Cardiac muscle cell (in vitro differentiated cells and primary cell): ENCODE measurements at regions not wholly inside any gene's neighbourhood (a gene's known extent, or its start where the extent isn't known, plus 50 kb on each side); places are given as distances from the start of the nearest gene placed in this dataset.

Experiments
- DNase-seq, 2 donors: peaks; one replicate each; pipeline versions ENCODE4 v3.0.0 to v3.0.0-alpha.2; 2010 to 2017; ENCODE audit warnings: low read depth in 1 of 2, low spot score in 1 of 2
- H3K27ac ChIP-seq: fragments of 200-600 bp; sonication (generic); 2 replicates; pipeline ENCODE4 v1.5.1; 2016
- H3K27me3 ChIP-seq: fragments of 200-600 bp; sonication (generic); 2 replicates; pipeline ENCODE4 v1.6.0; 2016; ENCODE audit warnings: control low read depth
- H3K36me3 ChIP-seq: fragments of 200-600 bp; sonication (generic); 2 replicates; pipeline ENCODE4 v1.5.1; 2016; ENCODE audit warnings: control low read depth
- H3K4me1 ChIP-seq: fragments of 200-600 bp; sonication (generic); 2 replicates; pipeline ENCODE4 v1.8.1; 2017; ENCODE audit warnings: low read depth, mild to moderate bottlenecking, mixed run types
- H3K4me3 ChIP-seq: fragments of 200-600 bp; sonication (generic); 2 replicates; pipeline ENCODE4 v1.5.1; 2016; ENCODE audit warnings: mild to moderate bottlenecking
- H3K9me3 ChIP-seq: fragments of 200-600 bp; sonication (generic); 2 replicates; pipeline ENCODE4 v1.5.1; 2017; ENCODE audit warnings: low read depth, mild to moderate bottlenecking, control low read depth
- TF ChIP-seq, protein P1 (sequence below): IDR thresholded peaks from 2 replicates; pipeline ENCODE4 v1.5.1; 2012; ENCODE audit warnings: low read depth, mild to moderate bottlenecking, low read length

GRCh38 chr6:78101387-78101786, 448.5 kb downstream of the MEI4 start:
- Histone ChIP-seq H3K9me3 (no peaks in the 10 kb centered on the region), H3K27me3 (no peaks in the 10 kb centered on the region), H3K4me1 (no peaks in the 10 kb centered on the region), H3K27ac (no peak overlapping the region), H3K36me3 (no peaks in the 10 kb centered on the region), H3K4me3 (no peak overlapping the region)
- TF ChIP-seq, protein P1, sequence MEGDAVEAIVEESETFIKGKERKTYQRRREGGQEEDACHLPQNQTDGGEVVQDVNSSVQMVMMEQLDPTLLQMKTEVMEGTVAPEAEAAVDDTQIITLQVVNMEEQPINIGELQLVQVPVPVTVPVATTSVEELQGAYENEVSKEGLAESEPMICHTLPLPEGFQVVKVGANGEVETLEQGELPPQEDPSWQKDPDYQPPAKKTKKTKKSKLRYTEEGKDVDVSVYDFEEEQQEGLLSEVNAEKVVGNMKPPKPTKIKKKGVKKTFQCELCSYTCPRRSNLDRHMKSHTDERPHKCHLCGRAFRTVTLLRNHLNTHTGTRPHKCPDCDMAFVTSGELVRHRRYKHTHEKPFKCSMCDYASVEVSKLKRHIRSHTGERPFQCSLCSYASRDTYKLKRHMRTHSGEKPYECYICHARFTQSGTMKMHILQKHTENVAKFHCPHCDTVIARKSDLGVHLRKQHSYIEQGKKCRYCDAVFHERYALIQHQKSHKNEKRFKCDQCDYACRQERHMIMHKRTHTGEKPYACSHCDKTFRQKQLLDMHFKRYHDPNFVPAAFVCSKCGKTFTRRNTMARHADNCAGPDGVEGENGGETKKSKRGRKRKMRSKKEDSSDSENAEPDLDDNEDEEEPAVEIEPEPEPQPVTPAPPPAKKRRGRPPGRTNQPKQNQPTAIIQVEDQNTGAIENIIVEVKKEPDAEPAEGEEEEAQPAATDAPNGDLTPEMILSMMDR = no peak
- no peak for DNase-seq

DNA sequence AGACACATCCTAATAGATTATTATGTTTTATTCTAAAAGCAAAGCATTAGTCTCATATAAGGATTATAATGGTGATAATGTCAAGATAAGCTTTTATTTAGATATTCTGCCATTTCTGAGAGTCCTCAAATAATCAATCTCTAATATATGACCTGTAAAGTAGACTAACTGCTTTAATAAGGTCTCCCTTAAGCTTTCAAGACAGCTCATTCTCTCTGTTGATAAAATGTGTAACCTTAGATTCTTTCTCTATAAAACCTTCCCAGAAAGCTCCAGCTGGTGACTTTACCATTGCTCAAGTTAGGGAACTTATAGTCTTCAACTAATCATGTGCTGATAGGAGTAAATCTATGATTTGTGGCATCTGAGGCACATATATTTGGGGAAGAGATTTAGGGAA, 457.8 kb downstream of the MEI4 start:
- no peak for DNase-seq
- Histone ChIP-seq H3K27ac (no peak overlapping the region), H3K36me3 (no peaks in the 10 kb centered on the region), H3K4me1 (no peaks in the 10 kb centered on the region), H3K4me3 (no peak overlapping the region), H3K27me3 (no peaks in the 10 kb centered on the region), H3K9me3 (no peaks in the 10 kb centered on the region)
- TF ChIP-seq, protein P1 = no peak

GRCh38 chr6:78117966-78118365, 465.1 kb downstream of the MEI4 start:
- Histone ChIP-seq H3K4me1 (no peaks in the 10 kb centered on the region), H3K4me3 (no peak overlapping the region), H3K36me3 (no peaks in the 10 kb centered on the region), H3K27ac (no peak overlapping the region), H3K27me3 (no peaks in the 10 kb centered on the region), H3K9me3 (no peaks in the 10 kb centered on the region)
- DNase-seq = no peak
- TF ChIP-seq, protein P1 = no peak

GRCh38 chr6:78131521-78131920, 478.7 kb downstream of the MEI4 start:
- H3K4me1 ChIP-seq = no peaks in the 10 kb centered on the region
- TF ChIP-seq, protein P1 = no peak
- no peak overlapping the region for H3K27ac ChIP-seq
- H3K4me3 ChIP-seq = no peak overlapping the region
- no peaks in the 10 kb centered on the region for H3K27me3 ChIP-seq
- no peaks in the 10 kb centered on the region for H3K9me3 ChIP-seq
- H3K36me3 ChIP-seq = no peaks in the 10 kb centered on the region
- DNase-seq = no peak

- no peak overlapping the region for H3K4me3 ChIP-seq
- H3K27ac ChIP-seq = no peak overlapping the region
- no peaks in the 10 kb centered on the region for H3K4me1 ChIP-seq
- H3K27me3 ChIP-seq = no peaks in the 10 kb centered on the region
- no peak for DNase-seq
- no peaks in the 10 kb centered on the region for H3K9me3 ChIP-seq
- TF ChIP-seq, protein P1 = no peak
- no peaks in the 10 kb centered on the region for H3K36me3 ChIP-seq
These were observed 480.0 kb downstream of the MEI4 start for GRCh38 chr6:78132671-78133410.
